HG03575 (cell line): ENCODE measurements at regions not wholly inside any gene's neighbourhood (a gene's known extent, or its start where the extent isn't known, plus 50 kb on each side); places are given as distances from the start of the nearest gene placed in this dataset.

ENCODE experiments used
- ATAC-seq: cut with Tn5 transposase; IDR thresholded peaks from one replicate; pipeline ENCODE4 v1.9.1; 2021; ENCODE audit not compliant: unreplicated experiment, insufficient number of reproducible peaks, low FRiP score; ENCODE audit errors: extremely low read depth

DNA sequence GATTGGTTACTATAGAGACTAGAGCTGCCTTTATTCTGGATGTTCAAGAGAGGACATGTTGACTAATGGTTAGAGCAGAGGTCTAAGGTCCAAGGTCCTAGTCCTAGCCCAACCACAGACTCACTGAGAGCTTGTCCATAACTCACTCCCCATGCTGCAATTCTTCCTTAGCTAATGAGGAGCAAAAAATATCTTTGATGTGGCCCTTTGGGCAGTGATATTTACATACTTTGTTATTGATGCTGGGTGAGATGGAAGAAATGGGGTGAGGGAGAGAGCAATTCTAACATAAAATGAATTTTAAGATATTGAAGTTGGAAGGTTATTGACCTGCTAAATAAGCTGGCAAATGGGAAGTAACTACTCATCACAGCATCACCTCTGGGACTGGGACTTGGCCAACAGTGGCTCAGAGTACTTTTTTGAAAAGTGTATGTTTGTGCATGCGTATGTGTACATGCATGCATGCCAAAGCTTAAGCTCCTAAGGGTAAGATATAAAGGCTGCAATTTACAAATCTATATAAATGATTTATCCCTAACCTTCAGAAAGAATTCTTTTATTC, 58.0 kb upstream of the ANKRD55 start:
- ATAC-seq, result no peak

DNA sequence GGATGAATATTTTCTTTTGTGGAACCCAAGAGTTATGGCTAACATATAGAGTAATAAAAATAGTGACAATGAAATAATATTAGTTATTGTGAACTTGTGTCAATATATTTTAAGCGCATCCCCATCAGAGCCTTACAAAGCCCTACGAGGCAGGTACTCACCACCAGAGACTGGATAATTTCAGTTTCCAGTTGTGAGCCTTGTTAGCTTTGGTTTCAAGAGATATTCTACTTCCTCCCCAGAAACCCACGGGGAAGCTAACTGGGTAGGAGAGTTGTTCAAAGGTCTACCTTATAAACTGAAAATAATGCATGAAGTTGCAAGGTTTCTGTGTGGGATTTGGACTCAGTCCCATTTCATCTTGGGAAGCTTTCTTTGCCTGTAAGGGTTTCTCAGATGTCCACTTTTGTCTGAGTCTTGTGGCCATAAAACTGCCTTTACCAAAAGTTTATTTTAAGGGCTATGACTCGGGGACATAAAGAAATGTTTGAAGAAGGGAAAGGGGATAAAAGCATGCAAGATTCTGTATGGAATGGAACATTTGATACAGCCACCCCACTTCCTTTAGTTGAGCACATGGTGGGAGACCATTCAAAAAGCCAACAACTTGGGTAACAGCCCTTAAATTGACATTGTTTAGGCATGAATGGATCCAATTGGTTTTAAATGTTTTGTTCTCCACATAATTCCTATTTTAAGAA, 57.4 kb upstream of the ANKRD55 start:
- no peak for ATAC-seq

DNA sequence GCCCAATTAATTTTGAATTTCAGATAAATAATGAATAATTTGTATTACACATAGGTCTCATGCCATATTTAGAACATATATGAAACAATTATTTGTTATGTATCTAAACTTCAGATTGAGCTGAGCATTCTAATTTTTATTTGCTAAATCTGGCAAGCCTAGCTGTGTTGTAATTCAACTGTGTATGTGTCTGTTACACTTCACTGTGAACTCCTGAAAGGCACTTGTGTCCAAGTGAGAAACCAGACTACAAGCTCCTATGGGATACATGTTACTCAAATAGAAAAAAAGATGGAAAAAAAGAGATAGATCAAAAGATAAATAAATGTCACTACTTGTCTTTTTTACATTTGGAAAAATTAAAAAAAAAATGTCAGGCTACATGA, 56.5 kb upstream of the ANKRD55 start:
- no peak for ATAC-seq

DNA sequence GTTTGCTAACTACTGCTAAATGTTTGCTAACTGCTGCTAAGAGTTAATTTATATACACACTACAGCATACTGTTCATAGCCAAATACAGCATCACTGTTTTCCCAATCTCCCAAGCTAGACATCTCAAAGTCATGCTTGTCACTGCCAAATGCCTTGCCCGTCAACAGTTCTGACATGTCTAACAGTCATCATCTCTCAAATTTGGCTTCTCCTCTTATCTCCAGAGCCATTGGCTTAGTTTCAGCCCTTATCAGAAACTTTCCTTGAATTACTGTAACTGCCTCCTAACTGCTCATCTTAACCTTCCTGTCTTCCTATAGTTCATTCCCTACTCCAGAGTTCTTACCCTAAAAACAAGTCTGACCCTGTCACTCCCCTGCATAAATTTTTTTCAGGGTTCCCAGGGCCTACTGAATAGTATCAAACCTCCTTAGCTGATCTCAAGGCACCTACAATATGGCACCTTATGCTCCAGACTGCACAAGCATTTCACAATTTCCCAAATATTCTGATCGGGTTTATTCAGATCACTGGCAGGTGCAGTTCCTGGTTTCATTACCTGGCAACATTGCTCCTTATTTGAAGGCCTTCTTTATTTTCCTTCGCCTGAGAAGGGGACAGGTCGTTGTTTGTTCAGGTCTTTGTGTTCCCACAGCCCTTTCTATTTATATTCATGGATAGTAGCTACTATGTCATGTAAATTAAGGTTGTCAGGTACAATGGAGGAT, 55.9 kb upstream of the ANKRD55 start:
- ATAC-seq, result no peak

DNA sequence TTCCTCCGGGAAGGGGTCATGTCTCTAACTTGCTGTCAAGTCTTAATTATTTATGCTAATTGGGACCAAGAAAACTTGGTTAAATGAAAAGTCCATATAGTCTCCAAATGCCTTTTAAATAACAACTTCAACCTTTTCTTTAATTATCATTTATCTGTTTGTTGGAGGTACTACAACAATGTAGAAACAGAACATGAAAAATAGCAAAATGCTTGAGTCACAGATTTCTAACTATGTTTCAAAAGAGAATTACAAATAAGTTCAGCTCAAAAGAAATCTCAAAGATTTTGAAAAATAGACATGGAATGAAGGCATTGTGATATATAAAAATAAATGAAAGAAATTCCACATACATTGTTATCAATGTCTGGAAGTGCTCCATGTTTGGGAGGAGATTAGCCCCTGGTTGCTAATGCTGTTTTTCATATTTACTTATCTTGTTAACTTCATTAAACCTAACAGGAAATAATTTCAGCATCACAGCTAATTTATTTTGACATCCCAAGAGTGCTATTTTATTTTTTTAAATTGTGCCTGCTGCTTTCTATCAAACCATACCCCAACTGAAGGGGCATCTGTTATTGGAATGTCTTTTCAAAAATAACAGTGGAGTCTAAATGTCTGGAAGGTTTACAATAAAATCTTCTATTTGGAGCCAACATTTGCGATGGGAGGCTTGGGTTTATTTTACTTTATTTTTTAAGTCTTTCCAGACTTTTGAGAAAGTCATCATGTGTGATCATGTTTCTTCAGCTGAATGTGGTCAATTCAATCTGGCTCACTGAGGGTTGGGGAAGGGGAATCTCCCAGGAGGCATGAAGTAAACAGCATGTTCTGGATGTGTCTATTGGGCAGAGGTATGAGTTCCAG, 53.1 kb upstream of the ANKRD55 start:
- no peak for ATAC-seq

DNA sequence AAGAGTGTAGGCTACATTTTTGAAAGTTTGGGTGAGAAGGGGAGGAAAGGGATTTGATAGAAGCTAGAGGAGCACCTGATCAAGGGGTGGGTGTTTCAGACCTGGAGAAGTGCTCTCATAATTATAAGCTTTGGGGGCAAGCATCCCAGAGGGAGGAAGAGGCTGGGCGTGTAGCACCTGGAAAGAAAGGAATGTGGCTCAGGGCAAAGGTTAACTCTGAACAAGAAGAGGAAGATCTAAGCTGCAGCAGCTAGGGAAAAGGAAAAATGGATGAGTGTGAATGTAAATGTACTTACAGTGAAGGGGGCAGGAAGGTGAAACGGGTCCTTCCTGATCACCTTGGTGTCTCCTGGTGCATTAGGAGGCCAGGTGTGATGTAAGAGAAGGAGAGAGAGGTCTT, 49.8 kb upstream of the ANKRD55 start:
- no peak for ATAC-seq
